Endometrial microvascular endothelial cells (primary cell): ENCODE measurements at regions not wholly inside any gene's neighbourhood (a gene's known extent, or its start where the extent isn't known, plus 50 kb on each side); places are given as distances from the start of the nearest gene placed in this dataset.
"Not testable (repeated sequence)": the region's sequence is repeated elsewhere in the genome, so short reads cannot be mapped to it uniquely, and the experiment has no call there.

Experiments
- in situ Hi-C: cut with HindIII; loops from 2 replicates; pipeline ENCODE4 v1.10.0; 2017; ENCODE audit warnings: low sequenced_read_pairs, low pct_unique_long_range_greater_than_20kb; ENCODE audit errors: inconsistent ontology term

- in situ Hi-C loops, result no loop called here
Measured at GRCh38 chr22:27250418-27250817, 551.1 kb downstream of the MN1 start.

DNA sequence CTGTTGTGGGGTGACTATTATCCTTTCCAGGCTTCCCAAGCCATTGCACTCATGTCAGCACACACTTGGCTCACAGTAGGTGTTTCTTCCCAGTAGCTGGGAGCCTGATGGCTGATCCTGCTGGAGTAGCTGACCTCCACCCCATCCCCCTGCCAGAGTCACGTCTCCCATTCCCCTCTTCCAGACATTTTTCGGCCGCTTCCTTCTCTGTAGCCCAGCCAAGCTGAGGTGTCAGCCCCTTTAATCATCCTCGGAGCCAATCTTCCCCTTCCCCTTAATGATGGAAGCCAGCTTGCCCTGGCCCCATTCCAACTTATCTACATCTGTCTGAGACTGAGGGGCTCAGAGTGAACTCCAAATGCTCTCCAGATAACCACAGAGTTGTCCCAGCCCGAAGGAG lies 550.7 kb downstream of the MN1 start:
- in situ Hi-C loops, result no loop called here

DNA sequence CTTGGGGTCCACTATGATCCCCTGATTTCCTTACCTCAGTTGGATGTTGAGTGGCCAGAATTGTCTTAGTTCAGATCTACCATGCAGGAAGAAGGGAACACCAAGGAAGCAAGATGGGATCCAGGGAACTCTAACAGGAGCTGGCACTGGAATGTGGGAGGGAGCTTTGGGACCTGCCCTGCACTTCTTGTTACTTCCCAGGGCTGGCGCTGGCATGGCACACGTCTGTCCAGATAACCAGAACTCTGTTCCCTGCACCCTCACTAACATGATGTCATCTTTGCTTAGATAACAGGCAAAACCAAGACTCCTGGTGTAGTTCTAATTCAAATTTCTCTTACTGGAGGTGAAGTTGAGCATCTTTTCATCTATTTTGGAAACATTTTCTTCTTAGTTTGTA lies 550.0 kb downstream of the MN1 start:
- in situ Hi-C loops, result no loop called here

DNA sequence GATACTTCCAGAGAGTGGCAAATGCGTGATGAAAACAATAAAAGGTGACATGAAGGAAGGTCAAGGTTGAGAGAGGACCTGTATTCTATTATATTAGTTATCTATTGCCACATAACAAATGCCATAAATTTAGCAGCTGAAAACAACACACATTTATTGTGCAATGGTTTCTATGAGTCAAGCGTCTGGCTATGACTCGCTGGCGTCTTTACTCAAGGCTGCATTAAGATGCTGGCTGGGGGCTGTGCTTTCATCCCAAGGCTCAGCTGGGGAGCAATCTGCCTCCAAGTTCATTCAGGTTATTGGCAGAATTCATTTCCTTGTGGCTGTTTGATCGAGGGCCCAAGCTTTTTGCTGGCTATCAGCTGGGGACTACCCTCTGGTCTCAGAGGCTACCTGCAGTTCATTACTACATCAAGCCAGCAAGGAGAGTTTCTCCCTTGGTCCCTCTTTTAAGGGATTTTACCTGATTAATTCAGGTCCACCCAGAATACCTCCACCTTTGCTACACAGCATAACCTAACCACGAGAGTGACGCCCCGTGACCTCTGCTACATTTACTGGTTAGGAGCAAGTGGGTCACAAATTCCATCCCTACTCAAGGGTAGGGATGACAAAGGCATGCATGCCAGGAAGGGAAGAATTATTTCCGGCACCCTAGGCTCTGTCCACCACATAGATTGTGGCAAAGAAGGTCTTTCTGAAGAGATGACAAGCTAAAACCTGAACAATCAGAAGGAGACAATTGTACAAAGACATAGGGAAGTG lies 549.1 kb downstream of the MN1 start:
- in situ Hi-C loops, result no loop called here

- in situ Hi-C loops, result no loop called here
Measured at GRCh38 chr22:27253108-27253902, 548.3 kb downstream of the MN1 start.

GRCh38 chr22:27254063-27254462 lies 547.5 kb downstream of the MN1 start:
- in situ Hi-C loops, result not testable (repeated sequence)

DNA sequence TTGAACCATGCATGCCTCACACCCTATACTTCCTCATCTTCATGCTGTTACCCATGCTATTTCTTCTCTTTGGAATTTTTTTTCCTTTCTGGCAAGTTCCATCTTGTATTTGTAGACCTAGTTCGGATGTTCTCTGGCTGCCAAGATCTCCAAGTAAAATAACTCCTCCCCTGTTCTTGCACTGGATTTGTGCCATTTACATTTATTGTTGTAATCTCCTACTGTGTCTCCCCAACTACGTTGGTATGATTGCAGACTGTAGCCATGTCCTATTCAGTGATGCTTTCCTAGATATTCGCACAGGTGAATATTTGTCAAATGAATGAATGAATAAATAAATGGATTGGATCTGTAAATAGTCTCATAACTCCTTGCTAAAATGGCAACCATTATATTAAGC lies 546.0 kb downstream of the MN1 start:
- in situ Hi-C loops, result no loop called here

- in situ Hi-C loops, result no loop called here
Measured at GRCh38 chr22:27257987-27258386, 543.6 kb downstream of the MN1 start.

DNA sequence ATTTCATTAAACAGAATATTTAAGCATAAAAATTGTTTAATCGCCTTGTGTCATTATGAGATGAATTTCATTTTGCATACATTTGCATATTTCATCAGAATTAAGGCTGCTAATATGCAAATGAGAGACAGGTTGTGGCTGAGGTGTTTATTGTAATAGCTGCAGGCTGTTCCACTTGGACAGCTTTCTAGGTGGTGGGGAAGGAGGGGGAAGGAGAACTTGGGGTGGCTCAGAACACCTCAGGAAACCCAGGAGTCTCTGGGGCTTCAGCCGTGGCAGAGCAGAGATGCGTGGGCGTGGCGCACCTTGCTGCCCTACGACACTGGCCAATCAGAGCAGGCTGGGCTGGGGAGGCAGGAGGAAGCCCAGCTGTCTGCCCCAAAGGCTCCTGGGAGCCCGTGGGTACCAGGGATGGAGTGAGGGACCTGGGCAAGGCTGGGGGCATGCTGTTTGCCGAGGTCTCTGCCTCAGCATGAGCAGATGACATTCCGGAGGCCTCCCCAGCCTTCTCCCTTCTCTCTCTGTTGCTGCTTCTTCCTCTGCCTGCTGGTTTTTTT lies 542.9 kb downstream of the MN1 start:
- in situ Hi-C loops, result no loop called here

- in situ Hi-C loops, result no loop called here
Measured at GRCh38 chr22:27259433-27259832, 542.1 kb downstream of the MN1 start.

DNA sequence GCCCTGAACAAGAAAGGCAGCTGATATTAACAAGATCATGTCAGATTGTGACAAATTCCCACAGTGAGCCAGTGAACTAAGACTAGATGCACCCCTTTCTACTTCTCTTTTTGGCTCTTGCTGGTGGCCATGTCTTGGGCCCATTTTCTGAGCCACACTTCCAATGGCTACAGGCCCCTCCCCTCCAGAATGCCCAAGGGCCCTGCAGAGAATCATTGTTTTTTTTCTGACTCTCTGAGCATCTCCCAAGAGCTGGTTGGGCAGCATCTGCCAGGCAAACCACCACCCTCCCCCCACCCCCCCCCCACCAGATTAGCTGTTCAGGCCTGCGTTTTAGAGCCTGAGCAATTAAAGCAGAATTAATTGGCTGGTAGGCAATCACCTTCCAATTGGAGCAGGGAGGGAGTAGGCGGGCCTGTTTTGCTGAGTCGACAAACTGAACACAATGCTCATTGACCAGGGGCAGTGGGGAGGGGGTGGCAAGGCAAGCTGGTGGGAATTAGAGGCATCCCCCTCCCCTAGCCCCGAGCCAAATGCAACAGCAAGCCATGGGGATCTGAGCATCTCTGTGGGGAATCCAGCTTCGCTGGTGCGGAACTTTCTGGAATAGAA lies 541.4 kb downstream of the MN1 start:
- in situ Hi-C loops, result no loop called here

- in situ Hi-C loops, result no loop called here
Measured at GRCh38 chr22:27262361-27262760, 539.2 kb downstream of the MN1 start.

DNA sequence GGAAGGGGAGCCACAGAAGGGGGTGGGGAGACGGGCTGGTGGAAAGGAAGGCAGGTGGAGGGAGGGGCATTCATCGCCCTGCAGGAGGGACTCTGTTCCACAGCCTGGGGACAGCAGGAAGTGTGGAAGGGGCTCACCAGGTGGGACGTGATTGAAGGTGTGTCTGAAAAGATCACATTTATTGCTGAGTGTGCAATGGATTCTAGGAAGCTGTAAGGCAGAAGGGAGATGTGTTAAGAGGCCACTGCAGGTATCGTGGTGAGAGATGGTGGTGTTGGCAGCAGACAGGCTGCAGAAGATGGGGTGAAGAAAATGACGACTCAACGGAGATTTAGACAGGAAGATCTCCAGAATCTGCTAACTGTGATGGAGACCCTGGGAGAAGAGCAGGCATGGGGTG lies 537.4 kb downstream of the MN1 start:
- in situ Hi-C loops, result no loop called here

- in situ Hi-C loops, result no loop called here
Measured at GRCh38 chr22:27267145-27267544, 534.4 kb downstream of the MN1 start.

- in situ Hi-C loops, result no loop called here
Measured at GRCh38 chr22:27269751-27270543, 531.6 kb downstream of the MN1 start.

GRCh38 chr22:27270818-27271510 lies 530.6 kb downstream of the MN1 start:
- in situ Hi-C loops, result no loop called here

DNA sequence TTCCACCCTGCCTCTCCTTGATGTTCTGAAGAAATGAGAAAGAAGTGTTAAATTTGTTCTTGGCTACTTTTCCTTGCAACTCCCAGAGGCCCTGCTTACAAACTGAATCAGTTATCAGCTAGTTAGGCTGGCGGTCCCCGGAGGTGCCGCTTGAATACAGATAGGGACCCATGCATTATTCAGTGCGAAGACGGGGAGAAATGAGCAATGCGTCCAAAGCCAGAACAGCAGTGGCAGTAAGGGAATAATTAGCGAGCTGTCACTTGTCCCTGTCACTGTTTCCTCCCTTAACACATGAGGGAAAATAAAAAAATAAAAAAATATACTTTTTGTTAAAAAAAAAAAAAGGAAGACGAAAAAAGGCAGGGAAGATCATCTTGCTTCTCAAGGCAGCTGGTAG lies 528.1 kb downstream of the MN1 start:
- in situ Hi-C loops, result no loop called here

DNA sequence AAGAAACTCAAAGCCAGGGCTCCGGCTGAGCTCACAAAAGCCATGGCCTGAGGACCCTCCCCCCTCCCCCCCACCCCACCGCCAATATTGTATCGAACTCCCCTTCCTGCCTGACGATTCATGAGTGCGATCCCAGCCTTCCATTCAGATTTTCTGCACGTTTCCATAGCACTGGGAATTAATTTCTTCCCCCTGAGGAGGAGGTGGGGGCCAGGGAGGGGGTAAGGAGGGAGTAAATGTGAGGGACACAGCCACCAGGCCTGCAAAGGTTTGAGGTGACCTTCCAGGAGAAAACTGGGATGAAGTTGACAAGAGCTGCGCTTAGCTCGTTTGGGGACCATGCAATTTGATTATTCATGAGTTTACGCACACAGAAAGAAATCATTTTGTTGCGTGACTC lies 527.7 kb downstream of the MN1 start:
- in situ Hi-C loops, result no loop called here
